Esophagus muscularis mucosa (tissue), 4 donors: ENCODE measurements at regions not wholly inside any gene's neighbourhood (a gene's known extent, or its start where the extent isn't known, plus 50 kb on each side); places are given as distances from the start of the nearest gene placed in this dataset.

Experiments
- DNase-seq: peaks from one replicate; pipeline ENCODE4 v3.0.0-alpha.2; 2017; ENCODE audit errors: extremely low spot score
- H3K27ac ChIP-seq, 4 donors: fragments of 200-600 bp; sonication (generic); replicated peaks in 1 of 4; 1 replicate in 3 of 4; 2 replicates in 1 of 4; pipeline ENCODE4 v1.5.1; 2016 to 2019; ENCODE audit warnings: mild to moderate bottlenecking in 1 of 4
- H3K27me3 ChIP-seq, 4 donors: fragments of 200-600 bp; sonication (generic); one replicate each; pipeline versions ENCODE4 v1.5.1 to v1.6.0; 2016 to 2019
- H3K36me3 ChIP-seq, 4 donors: fragments of 200-600 bp; sonication (generic); one replicate each; pipeline ENCODE4 v1.5.1; 2016 to 2019
- H3K4me1 ChIP-seq, 4 donors: fragments of 200-600 bp; sonication (generic); one replicate each; pipeline ENCODE4 v1.5.1; 2016 to 2019
- H3K4me3 ChIP-seq, 4 donors: fragments of 200-600 bp; sonication (generic); 1 replicate in 2 of 4; 2 replicates in 2 of 4; pipeline ENCODE4 v1.5.1; 2016 to 2019; ENCODE audit warnings: mild to moderate bottlenecking in 4 of 4, moderate library complexity in 1 of 4
- H3K9me3 ChIP-seq, 4 donors: fragments of 200-600 bp; sonication (generic); 1 replicate in 3 of 4; 2 replicates in 1 of 4; pipeline ENCODE4 v1.5.1; 2016 to 2019
- CTCF ChIP-seq, 3 experiments: fragments of 200-600 bp in 2 of 3; fragments of 450-650 bp in 1 of 3; sonication (generic) in 2 of 3; IDR thresholded peaks; one replicate each; pipeline ENCODE4 v1.5.1; 2017 to 2019; ENCODE audit warnings: antibody characterized with exemption in 3 of 3, mild to moderate bottlenecking in 2 of 3, moderate library complexity in 1 of 3
- EP300 ChIP-seq: sonication (generic); formaldehyde crosslinking; IDR thresholded peaks from one replicate; pipeline ENCODE4 v1.6.1; 2017; ENCODE audit warnings: antibody characterized with exemption
- POLR2A ChIP-seq: fragments of 450-650 bp; IDR thresholded peaks from one replicate; pipeline ENCODE4 v1.6.1; 2017; ENCODE audit warnings: antibody characterized with exemption, moderate library complexity, mild to moderate bottlenecking, low read depth
- POLR2AphosphoS5 ChIP-seq, 2 donors: sonication (generic); formaldehyde crosslinking; IDR thresholded peaks; one replicate each; pipeline ENCODE4 v1.6.1; 2017; ENCODE audit warnings: antibody characterized with exemption in 2 of 2
- WGBS: methylation state at CpG from one replicate; pipeline ENCODE4 v1.1.5; 2018; 5-methylcytosine and 5-hydroxymethylcytosine counted together
- intact Hi-C: fragments of 100-400 bp; cut with DNase I; formaldehyde crosslinking; loops from one replicate; pipeline ENCODE4 v1.15.1; 2023

GRCh38 chr4:54842656-54843055 lies 184.9 kb downstream of the KIT start:
- DNase-seq: no peak
- Histone ChIP-seq H3K9me3 (no peaks in the 10 kb centered on the region), H3K4me3 (no peak overlapping the region), H3K27me3 (no peaks in the 10 kb centered on the region), H3K4me1 (peaks cover 0 to 9% (median 0%) of the 10 kb centered on the region in 4 donors), H3K27ac (no peak overlapping the region), H3K36me3 (no peaks in the 10 kb centered on the region)
- 67% methylated on average over 5 of the region's 5 CpGs for WGBS
- intact Hi-C loops: no loop called here
- TF ChIP-seq CTCF (IDR thresholded peaks at IDR 0.05) (no peak), POLR2A (no peak), POLR2AphosphoS5 (IDR thresholded peaks at IDR 0.05) (no peak), EP300 (no peak)

DNA sequence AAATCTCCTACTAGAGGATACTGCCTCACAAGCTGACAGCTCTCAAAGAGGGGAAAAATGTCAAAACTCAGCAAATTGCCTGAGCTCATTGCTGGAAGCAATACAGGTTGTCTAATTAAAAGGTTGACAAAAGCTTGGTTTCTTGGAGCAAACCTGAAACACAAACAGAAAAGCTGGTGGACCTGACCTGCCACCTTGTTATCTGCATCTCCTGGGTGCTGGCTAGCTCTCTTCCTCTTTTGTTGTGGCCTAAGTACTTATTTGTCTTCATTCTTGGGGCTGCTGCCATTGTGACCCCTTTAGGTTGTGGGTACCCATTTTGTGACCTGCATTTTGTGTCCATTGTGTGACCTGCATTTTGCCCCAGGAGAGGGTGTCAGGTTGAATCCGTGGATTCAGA lies 184.5 kb downstream of the KIT start:
- no peak for DNase-seq
- no peak overlapping the region for H3K4me3 ChIP-seq
- no peaks in the 10 kb centered on the region for H3K9me3 ChIP-seq
- intact Hi-C loops: no loop called here
- H3K36me3 ChIP-seq: no peaks in the 10 kb centered on the region
- H3K4me1 ChIP-seq: peaks cover 0 to 9% (median 0%) of the 10 kb centered on the region in 4 donors
- no peak overlapping the region for H3K27ac ChIP-seq
- 67% methylated on average over 1 of the region's 1 CpG for WGBS
- TF ChIP-seq POLR2AphosphoS5 (IDR thresholded peaks at IDR 0.05) (no peak), CTCF (IDR thresholded peaks at IDR 0.05) (no peak), EP300 (no peak), POLR2A (no peak)
- H3K27me3 ChIP-seq: no peaks in the 10 kb centered on the region

GRCh38 chr4:54840992-54841768 lies 183.4 kb downstream of the KIT start:
- intact Hi-C loops: no loop called here
- Histone ChIP-seq H3K36me3 (no peaks in the 10 kb centered on the region), H3K27ac (no peak overlapping the region), H3K4me1 (peaks cover 0 to 9% (median 0%) of the 10 kb centered on the region in 4 donors), H3K4me3 (no peak overlapping the region), H3K9me3 (no peaks in the 10 kb centered on the region), H3K27me3 (no peaks in the 10 kb centered on the region)
- 66% methylated on average over 2 of the region's 2 CpGs for WGBS
- no peak for DNase-seq
- no peak for TF ChIP-seq POLR2A
- TF ChIP-seq CTCF (IDR thresholded peaks at IDR 0.05): peak in 1 of 3 experiments; percentile 9

GRCh38 chr4:54840430-54840829 lies 182.7 kb downstream of the KIT start:
- Histone ChIP-seq H3K4me1 (peaks cover 0 to 9% (median 0%) of the 10 kb centered on the region in 4 donors), H3K27ac (no peak overlapping the region), H3K36me3 (no peaks in the 10 kb centered on the region), H3K27me3 (no peaks in the 10 kb centered on the region), H3K9me3 (no peaks in the 10 kb centered on the region), H3K4me3 (no peak overlapping the region)
- TF ChIP-seq POLR2AphosphoS5 (IDR thresholded peaks at IDR 0.05) (no peak), POLR2A (no peak), CTCF (IDR thresholded peaks at IDR 0.05) (no peak), EP300 (no peak)
- intact Hi-C loops: no loop called here
- 83% methylated on average over 2 of the region's 2 CpGs for WGBS
- DNase-seq: no peak

DNA sequence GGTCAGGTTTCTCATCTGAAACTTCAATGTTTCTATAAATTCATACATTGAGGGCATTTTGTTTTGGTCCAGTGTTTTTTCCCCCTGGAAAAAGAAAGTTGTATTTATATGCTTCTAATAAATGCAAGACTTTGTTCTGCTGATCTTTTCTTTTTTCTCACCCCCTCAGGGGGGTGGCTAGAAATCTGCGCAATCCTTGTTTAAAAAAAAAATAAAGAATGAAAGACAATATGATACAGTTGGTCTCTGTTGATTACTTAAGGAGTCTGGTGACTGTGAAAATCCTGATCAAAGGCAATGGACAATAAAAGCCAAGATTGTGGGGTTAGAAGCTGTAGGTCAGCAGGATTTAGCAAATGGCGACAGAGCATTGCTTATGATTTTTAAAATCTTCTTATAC lies 180.5 kb downstream of the KIT start:
- Histone ChIP-seq H3K4me3 (no peak overlapping the region), H3K4me1 (peaks cover 0 to 9% (median 0%) of the 10 kb centered on the region in 4 donors), H3K27ac (no peak overlapping the region), H3K36me3 (no peaks in the 10 kb centered on the region), H3K27me3 (no peaks in the 10 kb centered on the region), H3K9me3 (no peaks in the 10 kb centered on the region)
- TF ChIP-seq POLR2A (no peak), POLR2AphosphoS5 (IDR thresholded peaks at IDR 0.05) (no peak), EP300 (no peak), CTCF (IDR thresholded peaks at IDR 0.05) (no peak)
- no peak for DNase-seq
- 88% methylated on average over 2 of the region's 2 CpGs for WGBS
- intact Hi-C loops: no loop called here
